ENCODE measurements at regions not wholly inside any gene's neighbourhood (a gene's known extent, or its start where the extent isn't known, plus 50 kb on each side); places are given as distances from the start of the nearest gene placed in this dataset.

DNA sequence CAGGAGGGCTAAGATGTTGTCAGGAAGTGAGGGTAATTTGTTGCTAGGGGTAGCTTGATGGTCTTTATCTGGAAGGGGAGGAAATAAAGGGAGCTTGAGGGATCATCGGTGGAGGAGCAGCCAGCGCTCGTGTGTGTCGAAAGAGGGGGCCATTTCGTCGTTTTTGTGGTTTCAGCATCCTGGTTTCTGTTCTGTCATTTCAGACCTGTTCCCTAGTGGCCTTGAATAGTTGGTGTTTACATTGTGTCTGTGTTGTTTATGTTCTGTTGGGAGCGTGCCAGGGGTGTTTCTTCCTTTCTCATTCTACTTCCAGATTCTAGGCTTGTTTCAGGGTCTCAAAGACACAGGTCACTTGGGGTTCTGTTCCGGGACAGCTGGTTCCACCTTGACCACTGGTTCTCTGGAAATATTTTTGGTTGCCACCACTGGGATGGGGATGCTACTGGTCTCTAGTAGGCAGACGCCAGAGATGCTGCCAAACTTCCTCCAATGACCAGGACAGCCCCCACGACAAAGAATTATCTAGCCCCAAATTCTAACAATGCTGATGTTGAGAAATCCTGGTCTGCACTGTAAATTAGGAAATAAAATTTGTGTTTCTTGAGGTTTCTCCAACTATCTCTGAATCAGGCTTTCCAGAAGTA lies 113.9 kb upstream of the NAA20 start:
- DNase-seq (peak; percentile 9), ATAC-seq (ENCODE audit: insufficient read depth, low read depth) (0 out of 3 replicates have a peak, but pooled peaks have one; percentile 37)
- TF ChIP-seq EZH2 (IDR thresholded peaks at IDR 0.05; ENCODE audit: borderline replicate concordance, low read depth, low read length, severe bottlenecking): no peak
- TF ChIP-seq CTCF (IDR thresholded peaks at IDR 0.05; ENCODE audit: borderline replicate concordance, extremely low read depth, low read length, poor library complexity, severe bottlenecking): peak; percentile 4

GRCh38 chr20:19907326-19908056 lies 109.7 kb upstream of the NAA20 start:
- ATAC-seq (ENCODE audit: insufficient read depth, low read depth) (no peak), DNase-seq (no peak)
- H3K4me2 ChIP-seq (ENCODE audit: insufficient read depth, low read length): no peak overlapping the region
- TF ChIP-seq EZH2 (IDR thresholded peaks at IDR 0.05; ENCODE audit: borderline replicate concordance, low read depth, low read length, severe bottlenecking) (no peak), CTCF (IDR thresholded peaks at IDR 0.05; ENCODE audit: borderline replicate concordance, extremely low read depth, low read length, poor library complexity, severe bottlenecking) (no peak)
- no peak overlapping the region for H3K9ac ChIP-seq (ENCODE audit: low read depth, low read length)
- H2AFZ ChIP-seq (ENCODE audit: low read depth, low read length): no peak overlapping the region
- H4K20me1 ChIP-seq (ENCODE audit: insufficient read depth, low read length): no peaks in the 10 kb centered on the region
- H3K4me1 ChIP-seq (ENCODE audit: insufficient read depth, low read length): no peaks in the 10 kb centered on the region
- H3K4me3 ChIP-seq (ENCODE audit: low read depth in 1 of 2, low read length in 2 of 2): no peak overlapping the region
- no peaks in the 10 kb centered on the region for H3K79me2 ChIP-seq (ENCODE audit: insufficient read depth, low read length)
- no peak overlapping the region for H3K27ac ChIP-seq (ENCODE audit: low read length)
- no peaks in the 10 kb centered on the region for H3K36me3 ChIP-seq (ENCODE audit: insufficient read depth, low read length)
- H3K27me3 ChIP-seq (ENCODE audit: insufficient read depth, low read length, poor library complexity): no peaks in the 10 kb centered on the region
- H3K9me3 ChIP-seq (ENCODE audit: insufficient read depth, low read length, severe bottlenecking): no peaks in the 10 kb centered on the region

More for the DNA sequence above, 113.9 kb upstream of the NAA20 start:
- Histone ChIP-seq H3K27ac (ENCODE audit: low read length) (no peak overlapping the region), H2AFZ (ENCODE audit: low read depth, low read length) (no peak overlapping the region), H3K27me3 (ENCODE audit: insufficient read depth, low read length, poor library complexity) (no peaks in the 10 kb centered on the region), H4K20me1 (ENCODE audit: insufficient read depth, low read length) (no peaks in the 10 kb centered on the region), H3K36me3 (ENCODE audit: insufficient read depth, low read length) (no peaks in the 10 kb centered on the region), H3K9ac (ENCODE audit: low read depth, low read length) (no peak overlapping the region), H3K79me2 (ENCODE audit: insufficient read depth, low read length) (no peaks in the 10 kb centered on the region), H3K4me3 (ENCODE audit: low read depth in 1 of 2, low read length in 2 of 2) (no peak overlapping the region), H3K4me2 (ENCODE audit: insufficient read depth, low read length) (no peak overlapping the region), H3K9me3 (ENCODE audit: insufficient read depth, low read length, severe bottlenecking) (peaks cover 5% of the 10 kb centered on the region), H3K4me1 (ENCODE audit: insufficient read depth, low read length) (no peaks in the 10 kb centered on the region)

DNA sequence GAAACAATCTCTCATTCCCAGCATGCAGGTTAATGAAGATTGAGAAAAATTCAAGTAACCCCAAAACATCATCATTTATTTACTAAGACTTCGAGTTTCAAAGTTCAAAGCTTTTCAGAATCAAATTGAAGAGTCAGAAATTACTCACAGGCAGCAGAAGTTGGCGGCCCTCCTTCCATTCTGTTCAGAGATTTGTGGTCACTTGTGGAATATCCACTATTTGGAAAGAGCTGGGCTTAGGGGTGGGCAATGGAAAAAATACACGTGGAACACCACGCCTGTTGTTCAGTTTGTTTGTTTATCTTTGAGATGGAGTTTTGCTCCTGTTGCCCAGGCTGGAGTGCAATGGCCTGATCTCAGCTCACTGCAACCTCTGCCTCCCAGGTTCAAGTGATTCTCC lies 108.6 kb upstream of the NAA20 start:
- Histone ChIP-seq H3K27ac (ENCODE audit: low read length) (no peak overlapping the region), H4K20me1 (ENCODE audit: insufficient read depth, low read length) (no peaks in the 10 kb centered on the region), H3K36me3 (ENCODE audit: insufficient read depth, low read length) (no peaks in the 10 kb centered on the region), H3K9me3 (ENCODE audit: insufficient read depth, low read length, severe bottlenecking) (no peaks in the 10 kb centered on the region), H3K4me1 (ENCODE audit: insufficient read depth, low read length) (no peaks in the 10 kb centered on the region), H3K4me3 (ENCODE audit: low read depth in 1 of 2, low read length in 2 of 2) (no peak overlapping the region), H3K79me2 (ENCODE audit: insufficient read depth, low read length) (no peaks in the 10 kb centered on the region), H3K9ac (ENCODE audit: low read depth, low read length) (no peak overlapping the region), H3K4me2 (ENCODE audit: insufficient read depth, low read length) (no peak overlapping the region), H3K27me3 (ENCODE audit: insufficient read depth, low read length, poor library complexity) (no peaks in the 10 kb centered on the region), H2AFZ (ENCODE audit: low read depth, low read length) (no peak overlapping the region)
- no peak for TF ChIP-seq CTCF (IDR thresholded peaks at IDR 0.05; ENCODE audit: borderline replicate concordance, extremely low read depth, low read length, poor library complexity, severe bottlenecking)
- no peak for TF ChIP-seq EZH2 (IDR thresholded peaks at IDR 0.05; ENCODE audit: borderline replicate concordance, low read depth, low read length, severe bottlenecking)
- no peak for DNase-seq
- ATAC-seq (ENCODE audit: insufficient read depth, low read depth): no peak

Measured in DND-41 (cell line).